ENCODE measurements at regions not wholly inside any gene's neighbourhood (a gene's known extent, or its start where the extent isn't known, plus 50 kb on each side); places are given as distances from the start of the nearest gene placed in this dataset.
"Not testable (repeated sequence)": the region's sequence is repeated elsewhere in the genome, so short reads cannot be mapped to it uniquely, and the experiment has no call there.

DNA sequence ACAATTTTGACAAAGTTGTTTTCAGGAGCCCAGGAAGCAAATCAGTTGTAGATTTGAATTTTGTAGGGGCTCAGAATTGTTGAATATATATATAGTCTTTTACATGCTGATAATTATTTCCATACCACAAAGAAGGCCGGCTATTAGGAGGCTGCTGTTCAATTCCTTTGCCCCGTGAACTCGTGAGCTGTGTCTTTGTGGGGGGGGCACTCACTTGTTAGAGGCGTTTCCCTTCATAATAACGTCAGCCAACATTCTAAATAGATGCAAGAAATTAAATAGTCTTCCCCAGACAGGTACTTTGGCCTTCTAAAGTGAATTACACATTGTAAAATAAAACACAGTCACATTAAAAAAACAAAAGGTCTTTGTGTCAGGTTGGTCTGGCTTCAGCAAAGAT, 138.7 kb downstream of the DEFB131A start:
- TF ChIP-seq, protein P1, sequence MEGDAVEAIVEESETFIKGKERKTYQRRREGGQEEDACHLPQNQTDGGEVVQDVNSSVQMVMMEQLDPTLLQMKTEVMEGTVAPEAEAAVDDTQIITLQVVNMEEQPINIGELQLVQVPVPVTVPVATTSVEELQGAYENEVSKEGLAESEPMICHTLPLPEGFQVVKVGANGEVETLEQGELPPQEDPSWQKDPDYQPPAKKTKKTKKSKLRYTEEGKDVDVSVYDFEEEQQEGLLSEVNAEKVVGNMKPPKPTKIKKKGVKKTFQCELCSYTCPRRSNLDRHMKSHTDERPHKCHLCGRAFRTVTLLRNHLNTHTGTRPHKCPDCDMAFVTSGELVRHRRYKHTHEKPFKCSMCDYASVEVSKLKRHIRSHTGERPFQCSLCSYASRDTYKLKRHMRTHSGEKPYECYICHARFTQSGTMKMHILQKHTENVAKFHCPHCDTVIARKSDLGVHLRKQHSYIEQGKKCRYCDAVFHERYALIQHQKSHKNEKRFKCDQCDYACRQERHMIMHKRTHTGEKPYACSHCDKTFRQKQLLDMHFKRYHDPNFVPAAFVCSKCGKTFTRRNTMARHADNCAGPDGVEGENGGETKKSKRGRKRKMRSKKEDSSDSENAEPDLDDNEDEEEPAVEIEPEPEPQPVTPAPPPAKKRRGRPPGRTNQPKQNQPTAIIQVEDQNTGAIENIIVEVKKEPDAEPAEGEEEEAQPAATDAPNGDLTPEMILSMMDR (IDR thresholded peaks at IDR 0.05): not testable (repeated sequence)
- not testable (repeated sequence) for TF ChIP-seq POLR2AphosphoS5 (IDR thresholded peaks at IDR 0.05)

Data from stomach (tissue), 4 donors.